ENCODE measurements at regions not wholly inside any gene's neighbourhood (a gene's known extent, or its start where the extent isn't known, plus 50 kb on each side); places are given as distances from the start of the nearest gene placed in this dataset.
"Not testable (repeated sequence)": the region's sequence is repeated elsewhere in the genome, so short reads cannot be mapped to it uniquely, and the experiment has no call there.

DNA sequence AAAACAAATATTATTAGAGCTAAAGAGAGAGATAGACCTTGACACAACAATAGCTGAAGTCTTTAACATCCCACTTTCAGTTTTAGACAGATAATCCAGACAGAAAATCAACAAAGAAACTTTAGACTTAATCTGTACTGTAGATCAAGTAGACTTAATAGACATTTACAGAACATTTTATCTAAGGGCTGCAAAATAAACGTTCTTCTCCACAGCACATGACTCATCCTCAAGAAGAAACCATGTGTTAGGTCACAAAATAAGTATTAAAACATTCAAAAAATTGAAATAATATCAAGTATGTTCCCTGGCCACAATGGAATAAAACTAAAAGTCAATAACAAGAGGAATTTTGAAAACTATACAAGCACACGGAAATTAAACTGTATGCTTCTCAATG lies 1510.3 kb upstream of the PCDH10 start:
- DNase-seq (ENCODE audit: low spot score), result no peak

DNA sequence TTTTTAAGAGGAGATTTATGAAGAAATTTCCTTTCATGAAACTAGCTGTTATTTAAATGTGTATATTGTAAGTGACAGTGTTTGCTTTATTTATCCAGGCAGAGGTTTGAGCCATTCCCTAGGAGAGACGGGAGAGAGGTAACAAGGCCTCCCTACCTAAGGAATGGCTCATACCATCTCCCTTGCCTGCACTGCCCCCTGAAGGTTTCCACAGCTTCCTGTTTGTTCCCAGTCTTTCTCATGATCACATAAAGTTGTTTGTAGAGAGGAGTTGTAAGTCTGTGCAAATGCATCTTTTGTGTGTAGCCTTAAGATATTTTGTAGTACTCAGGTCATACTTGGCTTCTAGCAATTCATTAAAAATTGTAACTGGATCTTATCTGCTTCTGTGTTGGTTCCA lies 1504.5 kb upstream of the PCDH10 start:
- DNase-seq (ENCODE audit: low spot score), result no peak

DNA sequence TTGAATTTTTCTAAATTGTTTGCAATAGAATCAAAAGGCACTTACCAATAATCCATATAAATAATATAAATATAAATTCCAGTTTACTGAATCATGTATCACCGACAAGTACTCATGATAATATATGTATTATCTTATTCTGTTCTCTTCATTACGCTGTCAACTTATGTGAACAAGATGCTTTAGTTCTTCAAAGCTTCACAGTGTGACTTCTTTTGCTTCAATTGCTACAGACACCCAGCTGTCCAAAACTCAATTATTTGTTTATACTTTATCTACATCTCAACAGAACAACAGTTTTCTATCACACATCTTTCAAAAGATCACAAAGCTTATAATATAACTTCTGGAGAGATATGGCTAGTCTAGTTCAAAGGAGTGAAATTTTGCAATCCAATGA lies 1499.9 kb upstream of the PCDH10 start:
- DNase-seq (ENCODE audit: low spot score), result no peak

DNA sequence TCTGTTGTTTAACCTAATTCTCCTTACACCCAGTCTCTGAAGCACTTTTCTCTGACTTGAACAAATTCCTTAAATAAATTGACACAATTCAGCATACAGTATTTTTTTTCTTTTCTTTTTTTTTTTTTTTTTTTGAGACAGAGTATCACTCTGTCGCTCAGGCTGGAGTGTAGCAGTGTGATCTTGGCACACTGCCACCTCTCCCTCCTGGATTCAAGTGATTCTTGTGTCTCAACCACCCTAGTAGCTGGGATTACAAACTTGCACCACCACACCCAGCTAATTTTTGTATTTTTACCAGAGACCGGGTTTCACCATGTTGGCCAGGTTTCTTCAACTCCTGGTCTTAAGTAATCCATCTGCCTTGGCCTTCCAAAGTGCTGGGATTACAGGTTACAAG lies 1498.1 kb upstream of the PCDH10 start:
- DNase-seq (ENCODE audit: low spot score), result no peak

DNA sequence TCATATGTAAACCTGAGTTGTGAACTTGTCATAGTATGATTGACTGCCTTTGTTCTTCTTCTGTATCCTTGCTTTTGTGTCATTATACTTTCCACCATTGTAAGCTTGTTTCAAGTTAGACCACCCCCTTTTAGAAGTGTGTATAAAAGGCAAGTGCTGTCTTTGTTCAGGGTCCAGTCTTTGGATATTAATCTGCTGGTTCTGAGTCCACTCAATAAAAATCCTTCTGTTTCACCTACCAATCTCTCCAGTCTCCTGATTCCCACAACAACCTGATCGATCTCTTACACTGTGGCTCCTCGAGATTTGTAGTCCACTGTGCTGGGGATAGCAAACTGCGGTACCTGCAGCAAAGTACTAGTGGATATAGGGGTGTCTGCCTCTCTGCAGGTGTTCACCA lies 1465.8 kb upstream of the PCDH10 start:
- DNase-seq (ENCODE audit: low spot score), result not testable (repeated sequence)

DNA sequence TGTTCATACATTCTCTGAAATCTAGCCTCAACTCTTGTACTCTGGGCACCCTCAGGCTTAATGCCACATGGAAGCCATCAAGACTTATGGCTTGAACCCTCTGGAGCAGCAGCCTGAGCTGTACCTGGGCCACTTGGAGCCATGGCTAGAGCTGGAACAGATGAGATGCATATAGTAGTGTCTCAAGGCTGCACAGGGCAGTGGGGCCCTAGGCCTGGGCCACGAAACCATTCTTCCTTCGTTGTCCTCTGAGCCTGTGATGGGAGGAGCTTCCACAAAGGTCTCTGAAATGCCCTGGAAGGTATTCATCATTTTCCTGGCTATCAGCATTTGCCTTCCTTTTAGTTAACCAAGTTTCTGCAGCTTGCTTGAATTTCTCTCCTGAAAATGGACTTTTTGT lies 1427.2 kb upstream of the PCDH10 start:
- DNase-seq (ENCODE audit: low spot score), result no peak

DNA sequence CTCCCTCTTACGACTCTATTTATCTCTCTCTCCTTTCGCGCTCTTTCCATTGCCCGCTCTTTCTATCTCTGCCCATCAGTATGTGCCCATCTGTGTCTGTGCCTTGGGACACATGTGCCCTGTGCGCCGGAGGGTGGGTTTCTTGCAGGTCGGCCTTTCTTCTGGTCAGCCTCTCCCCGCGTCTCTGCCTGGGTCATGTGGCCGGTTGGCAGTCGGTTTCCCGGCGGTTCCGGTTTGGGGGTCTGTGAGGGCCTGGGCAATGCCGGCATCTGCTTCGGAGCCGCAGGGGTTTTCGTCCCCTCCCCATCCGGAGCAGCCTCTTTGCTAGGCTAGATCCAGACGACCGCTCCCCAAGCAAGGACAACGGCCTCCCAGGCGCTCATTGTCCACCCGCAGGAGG lies 1426.0 kb upstream of the PCDH10 start:
- DNase-seq (ENCODE audit: low spot score), result not testable (repeated sequence)

DNA sequence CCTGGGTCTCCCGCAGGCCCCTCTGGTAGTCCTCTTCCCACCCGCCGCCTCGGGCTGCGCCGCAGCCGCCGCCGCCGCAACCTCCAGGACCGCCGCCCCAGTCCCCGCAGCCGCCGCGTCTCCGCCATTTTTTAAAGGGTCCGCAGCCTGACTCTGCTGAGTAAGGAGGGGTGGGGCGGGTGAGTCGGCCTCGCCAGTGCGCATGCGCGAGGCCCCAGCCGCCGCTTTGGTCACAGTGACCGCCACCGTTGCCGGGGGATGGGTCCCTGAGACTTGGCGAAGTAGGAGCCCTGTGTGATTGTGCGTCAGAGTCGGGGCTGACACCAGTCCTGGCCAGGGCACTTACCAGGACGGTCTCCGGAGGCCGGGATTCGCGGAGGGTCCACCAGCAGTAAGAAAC lies 1424.2 kb upstream of the PCDH10 start:
- DNase-seq (ENCODE audit: low spot score), result peak; percentile 26

DNA sequence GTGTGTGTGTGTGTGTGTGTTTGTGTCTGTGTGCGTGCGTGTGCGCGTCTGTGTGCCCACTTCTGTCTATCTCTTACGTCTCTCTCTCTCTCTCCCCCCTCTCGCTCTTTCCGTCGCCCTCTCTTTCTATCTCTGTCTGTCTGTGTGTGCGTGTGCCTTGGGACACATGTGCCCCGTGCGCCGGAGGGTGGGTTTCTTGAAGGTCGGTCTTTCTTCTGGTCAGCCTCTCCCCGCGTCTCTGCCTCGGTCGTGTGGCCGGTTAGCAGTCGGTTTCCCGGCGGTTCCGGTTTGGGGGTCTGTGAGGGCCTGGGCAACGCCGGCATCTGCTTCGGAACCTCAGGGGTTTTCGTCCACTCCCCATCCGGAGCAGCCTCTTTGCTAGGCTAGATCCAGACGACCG lies 1423.6 kb upstream of the PCDH10 start:
- DNase-seq (ENCODE audit: low spot score), result not testable (repeated sequence)

DNA sequence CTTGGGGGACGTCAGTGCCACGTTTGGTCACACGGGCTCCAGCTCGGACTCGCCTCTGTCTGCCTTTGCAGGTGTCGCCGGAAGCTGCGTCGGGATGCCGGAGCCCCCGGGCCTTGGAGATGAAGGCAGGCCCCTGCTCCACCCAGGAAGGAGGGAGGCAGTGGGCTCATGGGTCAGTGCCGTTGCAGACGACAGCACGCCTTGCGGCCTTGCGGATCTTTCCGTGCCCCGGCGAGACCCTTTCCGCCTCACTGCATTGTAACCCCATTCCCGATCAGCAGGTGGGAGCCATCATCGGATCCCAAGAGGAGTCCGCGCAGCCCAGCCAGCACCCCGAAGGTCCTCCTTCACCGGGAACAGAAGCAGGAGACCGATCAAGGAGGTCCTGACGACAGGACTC lies 1422.2 kb upstream of the PCDH10 start:
- not testable (repeated sequence) for DNase-seq (ENCODE audit: low spot score)

DNA sequence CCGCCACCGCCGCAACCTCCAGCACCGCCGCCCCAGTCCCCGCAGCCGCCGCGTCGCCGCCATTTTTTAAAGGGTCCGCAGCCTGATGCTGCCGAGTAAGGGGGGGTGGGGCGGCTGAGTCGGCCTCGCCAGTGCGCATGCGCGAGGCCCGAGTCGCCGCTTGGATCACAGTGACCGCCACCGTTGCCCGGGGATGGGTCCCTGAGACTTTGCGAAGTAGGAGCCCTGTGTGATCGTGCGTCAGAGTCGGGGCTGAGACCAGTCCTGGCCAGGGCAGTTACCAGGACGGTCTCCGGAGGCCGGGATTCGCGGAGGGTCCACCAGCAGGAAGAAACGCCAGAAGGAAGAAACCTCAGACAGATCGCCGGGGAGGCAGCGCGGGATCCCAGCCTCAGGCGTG lies 1421.7 kb upstream of the PCDH10 start:
- not testable (repeated sequence) for DNase-seq (ENCODE audit: low spot score)

DNA sequence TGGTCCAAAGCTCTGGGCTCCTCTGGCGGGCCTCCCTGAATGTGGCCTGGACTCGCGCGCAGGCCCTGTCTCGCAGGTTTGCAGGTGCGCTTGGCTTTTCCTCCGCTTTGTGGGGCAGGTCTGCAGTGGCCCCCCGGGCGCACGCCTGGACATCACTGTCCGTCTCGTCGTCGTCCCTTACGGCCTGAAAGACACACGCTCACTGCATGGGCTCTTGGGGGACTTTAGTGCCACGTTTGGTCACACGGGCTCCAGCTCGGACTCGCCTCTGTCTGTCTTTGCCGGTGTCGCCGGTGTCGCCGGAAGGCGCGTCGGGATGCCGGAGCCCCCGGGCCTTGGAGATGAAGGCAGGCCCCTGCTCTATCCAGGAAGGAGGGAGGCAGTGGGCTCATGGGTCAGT lies 1419.9 kb upstream of the PCDH10 start:
- DNase-seq (ENCODE audit: low spot score), result not testable (repeated sequence)

DNA sequence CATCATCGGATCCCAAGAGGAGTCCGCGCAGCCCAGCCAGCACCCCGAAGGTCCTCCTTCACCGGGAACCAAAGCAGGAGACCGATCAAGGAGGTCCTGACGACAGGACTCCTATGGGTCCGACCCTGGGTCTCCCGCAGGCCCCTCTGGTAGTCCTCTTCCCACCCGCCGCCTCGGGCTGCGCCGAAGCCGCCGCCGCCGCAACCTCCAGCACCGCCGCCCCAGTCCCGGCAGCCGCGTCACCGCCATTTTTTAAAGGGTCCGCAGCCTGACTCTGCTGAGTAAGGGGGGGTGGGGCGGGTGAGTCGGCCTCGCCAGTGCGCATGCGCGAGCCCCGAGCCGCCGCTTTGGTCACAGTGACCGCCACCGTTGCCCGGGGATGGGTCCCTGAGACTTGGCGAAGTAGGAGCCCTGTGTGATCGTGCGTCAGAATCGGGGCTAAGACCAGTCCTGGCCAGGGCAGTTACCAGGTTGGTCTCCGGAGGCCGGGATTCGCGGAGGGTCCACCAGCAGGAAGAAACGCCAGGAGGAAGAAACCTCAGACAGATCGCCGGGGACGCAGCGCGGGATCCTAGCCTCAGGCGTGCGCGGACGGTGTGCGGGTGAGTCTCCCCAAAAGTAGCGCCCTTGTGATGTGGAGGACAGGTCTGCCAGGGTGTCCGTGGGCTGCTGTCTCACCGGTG lies 1419.2 kb upstream of the PCDH10 start:
- not testable (repeated sequence) for DNase-seq (ENCODE audit: low spot score)

DNA sequence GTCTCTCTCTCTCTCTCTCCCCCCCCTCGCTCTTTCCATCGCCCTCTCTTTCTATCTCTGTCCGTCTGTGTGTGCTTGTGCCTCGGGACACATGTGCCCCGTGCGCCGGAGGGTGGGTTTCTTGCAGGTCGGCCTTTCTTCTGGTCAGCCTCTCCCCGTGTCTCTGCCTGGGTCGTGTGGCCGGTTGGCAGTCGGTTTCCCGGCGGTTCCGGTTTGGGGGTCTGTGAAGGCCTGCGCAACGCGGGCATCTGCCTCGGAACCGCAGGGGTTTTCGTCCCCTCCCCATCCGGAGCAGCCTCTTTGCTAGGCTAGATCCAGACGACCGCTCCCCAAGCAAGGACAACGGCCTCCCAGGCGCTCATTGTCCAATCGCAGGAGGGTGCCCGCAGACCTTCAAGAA lies 1418.5 kb upstream of the PCDH10 start:
- DNase-seq (ENCODE audit: low spot score), result not testable (repeated sequence)

DNA sequence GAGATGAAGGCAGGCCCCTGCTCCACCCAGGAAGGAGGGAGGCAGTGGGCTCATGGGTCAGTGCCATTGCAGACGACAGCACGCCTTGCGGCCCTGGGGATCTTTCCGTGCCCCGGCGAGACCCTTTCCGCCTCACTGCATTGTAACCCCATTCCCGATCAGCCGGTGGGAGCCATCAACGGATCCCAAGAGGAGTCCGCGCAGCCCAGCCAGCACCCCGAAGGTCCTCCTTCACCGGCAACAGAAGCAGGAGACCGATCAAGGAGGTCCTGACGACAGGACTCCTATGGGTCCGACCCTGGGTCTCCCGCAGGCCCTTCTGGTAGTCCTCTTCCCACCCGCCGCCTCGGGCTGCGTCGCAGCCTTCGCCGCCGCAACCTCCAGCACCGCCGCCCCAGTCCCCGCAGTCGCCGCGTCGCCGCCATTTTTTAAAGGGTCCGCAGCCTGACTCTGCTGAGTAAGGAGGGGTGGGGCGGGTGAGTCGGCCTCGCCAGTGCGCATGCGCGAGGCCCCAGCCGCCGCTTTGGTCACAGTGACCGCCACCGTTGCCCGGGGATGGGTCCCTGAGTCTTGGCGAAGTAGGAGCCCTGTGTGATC lies 1417.0 kb upstream of the PCDH10 start:
- DNase-seq (ENCODE audit: low spot score), result not testable (repeated sequence)

DNA sequence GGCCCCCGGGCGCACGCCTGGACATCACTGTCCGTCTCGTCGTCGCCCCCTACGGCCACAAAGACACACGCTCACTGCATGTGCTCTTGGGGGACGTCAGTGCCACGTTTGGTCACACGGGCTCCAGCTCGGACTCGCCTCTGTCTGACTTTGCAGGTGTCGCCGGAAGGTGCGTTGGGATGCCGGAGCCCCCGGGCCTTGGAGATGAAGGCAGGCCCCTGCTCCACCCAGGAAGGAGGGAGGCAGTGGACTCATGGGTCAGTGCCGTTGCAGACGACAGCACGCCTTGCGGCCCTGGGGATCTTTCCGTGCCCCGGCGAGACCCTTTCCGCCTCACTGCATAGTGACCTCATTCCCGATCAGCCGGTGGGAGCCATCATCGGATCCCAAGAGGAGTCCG lies 1414.8 kb upstream of the PCDH10 start:
- DNase-seq (ENCODE audit: low spot score), result not testable (repeated sequence)

DNA sequence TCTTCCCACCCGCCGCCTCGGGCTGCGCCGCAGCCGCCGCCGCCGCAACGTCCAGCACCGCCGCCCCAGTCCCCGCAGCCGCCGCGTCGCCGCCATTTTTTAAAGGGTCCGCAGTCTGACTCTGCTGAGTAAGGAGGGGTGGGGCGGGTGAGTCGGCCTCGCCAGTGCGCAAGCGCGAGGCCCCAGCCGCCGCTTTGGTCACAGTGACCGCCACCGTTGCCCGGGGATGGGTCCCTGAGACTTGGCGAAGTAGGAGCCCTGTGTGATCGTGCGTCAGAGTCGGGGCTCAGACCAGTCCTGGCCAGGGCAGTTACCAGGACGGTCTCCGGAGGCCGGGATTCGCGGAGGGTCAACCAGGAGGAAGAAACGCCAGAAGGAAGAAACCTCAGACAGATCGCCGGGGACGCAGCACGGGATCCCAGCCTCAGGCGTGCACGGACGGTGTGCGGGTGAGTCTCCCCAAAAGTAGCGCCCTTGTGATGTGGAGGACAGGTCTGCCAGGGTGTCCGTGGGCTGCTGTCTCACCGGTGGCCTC lies 1414.2 kb upstream of the PCDH10 start:
- not testable (repeated sequence) for DNase-seq (ENCODE audit: low spot score)

DNA sequence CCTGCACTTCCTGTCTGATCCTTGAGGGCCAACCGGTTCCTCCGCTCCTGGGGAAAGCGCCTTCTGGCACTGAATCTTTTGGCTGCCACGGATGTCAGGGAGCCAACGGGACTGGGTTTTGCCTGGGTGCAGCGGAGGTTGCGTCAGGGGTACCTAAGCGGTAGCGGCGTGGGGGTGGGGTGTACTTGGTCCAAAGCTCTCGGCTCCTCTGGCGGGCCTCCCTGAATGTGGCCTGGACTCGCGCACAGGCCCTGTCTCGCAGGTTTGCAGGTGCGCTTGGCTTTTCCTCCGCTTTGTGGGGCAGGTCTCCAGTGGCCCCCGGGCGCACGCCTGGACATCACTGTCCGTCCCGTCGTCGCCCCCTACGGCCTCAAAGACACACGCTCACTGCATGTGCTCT lies 1410.1 kb upstream of the PCDH10 start:
- not testable (repeated sequence) for DNase-seq (ENCODE audit: low spot score)

DNA sequence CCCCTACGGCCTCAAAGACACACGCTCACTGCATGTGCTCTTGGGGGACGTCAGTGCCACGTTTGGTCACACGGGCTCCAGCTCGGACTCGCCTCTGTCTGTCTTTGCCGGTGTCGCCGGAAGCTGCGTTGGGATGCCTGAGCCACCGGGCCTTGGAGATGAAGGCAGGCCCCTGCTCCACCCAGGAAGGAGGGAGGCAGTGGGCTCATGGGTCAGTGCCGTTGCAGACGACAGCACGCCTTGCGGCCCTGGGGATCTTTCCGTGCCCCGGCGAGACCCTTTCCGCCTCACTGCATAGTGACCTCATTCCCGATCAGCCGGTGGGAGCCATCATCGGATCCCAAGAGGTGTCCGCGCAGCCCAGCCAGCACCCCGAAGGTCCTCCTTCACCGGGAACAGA lies 1407.3 kb upstream of the PCDH10 start:
- DNase-seq (ENCODE audit: low spot score), result not testable (repeated sequence)

DNA sequence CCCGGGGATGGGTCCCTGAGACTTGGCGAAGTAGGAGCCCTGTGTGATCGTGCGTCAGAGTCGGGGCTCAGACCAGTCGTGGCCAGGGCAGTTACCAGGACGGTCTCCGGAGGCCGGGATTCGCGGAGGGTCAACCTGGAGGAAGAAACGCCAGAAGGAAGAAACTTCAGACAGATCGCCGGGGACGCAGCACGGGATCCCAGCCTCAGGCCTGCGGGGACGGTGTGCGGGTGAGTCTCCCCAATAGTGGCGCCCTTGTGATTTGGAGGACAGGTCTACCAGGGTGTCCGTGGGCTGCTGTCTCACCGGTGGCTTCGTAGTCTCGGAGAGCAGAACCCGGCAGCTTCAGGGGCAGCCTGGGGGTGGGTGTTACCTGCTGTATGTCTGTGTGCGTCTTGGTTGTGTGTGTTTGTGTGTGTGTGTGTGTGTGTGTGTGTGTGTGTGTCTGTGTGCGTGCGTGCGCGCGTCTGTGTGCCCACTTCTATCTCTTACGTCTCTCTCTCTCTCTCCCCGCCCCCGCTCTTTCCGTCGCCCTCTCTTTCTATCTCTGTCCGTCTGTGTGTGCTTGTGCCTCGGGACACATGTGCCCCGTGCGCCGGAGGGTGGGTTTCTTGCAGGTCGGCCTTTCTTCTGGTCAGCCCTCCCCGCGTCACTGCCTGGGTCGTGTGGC lies 1406.4 kb upstream of the PCDH10 start:
- not testable (repeated sequence) for DNase-seq (ENCODE audit: low spot score)

DNA sequence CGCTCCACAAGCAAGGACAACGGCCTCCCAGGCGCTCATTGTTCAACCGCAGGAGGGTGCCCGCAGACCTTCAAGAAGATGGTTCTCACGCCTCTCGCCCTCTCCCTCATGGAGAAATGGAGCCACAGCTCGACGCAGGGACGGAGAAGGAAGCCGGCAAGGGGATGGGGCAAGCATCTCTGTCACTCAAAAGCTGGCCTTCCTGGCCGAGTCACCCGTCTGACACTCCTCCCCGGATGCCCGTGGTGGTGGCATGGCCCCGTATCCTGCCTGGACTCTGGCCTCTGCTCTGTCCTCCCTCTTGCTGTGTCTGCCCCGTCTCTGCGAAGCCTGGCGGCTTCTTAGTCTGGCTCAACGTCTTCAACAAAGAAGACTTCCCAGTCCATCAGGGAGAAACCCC lies 1405.7 kb upstream of the PCDH10 start:
- not testable (repeated sequence) for DNase-seq (ENCODE audit: low spot score)

DNA sequence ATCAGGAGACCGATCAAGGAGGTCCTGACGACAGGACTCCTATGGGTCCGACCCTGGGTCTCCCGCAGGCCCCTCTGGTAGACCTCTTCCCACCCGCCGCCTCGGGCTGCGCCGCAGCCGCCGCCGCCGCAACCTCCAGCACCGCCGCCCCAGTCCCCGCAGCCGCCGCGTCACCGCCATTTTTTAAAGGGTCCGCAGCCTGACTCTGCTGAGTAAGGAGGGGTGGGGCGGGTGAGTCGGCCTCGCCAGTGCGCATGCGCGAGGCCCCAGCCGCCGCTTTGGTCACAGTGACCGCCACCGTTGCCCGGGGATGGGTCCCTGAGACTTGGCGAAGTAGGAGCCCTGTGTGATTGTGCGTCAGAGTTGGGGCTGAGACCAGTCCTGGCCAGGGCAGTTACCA lies 1401.9 kb upstream of the PCDH10 start:
- not testable (repeated sequence) for DNase-seq (ENCODE audit: low spot score)

DNA sequence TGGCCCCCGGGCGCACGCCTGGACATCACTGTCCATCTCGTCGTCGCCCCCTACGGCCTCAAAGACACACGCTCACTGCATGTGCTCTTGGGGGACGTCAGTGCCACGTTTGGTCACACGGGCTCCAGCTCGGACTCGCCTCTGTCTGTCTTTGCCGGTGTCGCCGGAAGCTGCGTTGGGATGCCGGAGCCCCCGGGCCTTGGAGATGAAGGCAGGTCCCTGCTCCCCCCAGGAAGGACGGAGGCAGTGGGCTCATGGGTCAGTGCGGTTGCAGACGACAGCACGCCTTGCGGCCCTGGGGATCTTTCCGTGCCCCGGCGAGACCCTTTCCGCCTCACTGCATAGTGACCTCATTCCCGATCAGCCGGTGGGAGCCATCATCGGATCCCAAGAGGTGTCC lies 1399.9 kb upstream of the PCDH10 start:
- not testable (repeated sequence) for DNase-seq (ENCODE audit: low spot score)

Data from hematopoietic multipotent progenitor cell treated with erythropoietin and hydrocortisone succinate and interleukin-3 and kit ligand, for 15 days (in vitro differentiated cells).